NOMO-1 treated with DMSO at 0.1 percent for 48 hours (cell line): ENCODE measurements at regions not wholly inside any gene's neighbourhood (a gene's known extent, or its start where the extent isn't known, plus 50 kb on each side); places are given as distances from the start of the nearest gene placed in this dataset.

Source experiments
- DNase-seq: peaks from one replicate; lab custom pipeline; 2025; ENCODE audit not compliant: unreplicated experiment; lab: John Stamatoyannopoulos, UW

GRCh38 chr11:92651159-92651558 is 318.3 kb upstream of the MTNR1B start:
- no peak for DNase-seq

GRCh38 chr11:92653454-92653853 is 316.0 kb upstream of the MTNR1B start:
- DNase-seq, result no peak

- DNase-seq, result no peak
Measured at GRCh38 chr11:92656783-92657182, 312.7 kb upstream of the MTNR1B start.

GRCh38 chr11:92657226-92657625 is 312.2 kb upstream of the MTNR1B start:
- no peak for DNase-seq

- no peak for DNase-seq
Measured at GRCh38 chr11:92658733-92659132, 310.7 kb upstream of the MTNR1B start.

- DNase-seq, result no peak
Measured at GRCh38 chr11:92659793-92660192, 309.7 kb upstream of the MTNR1B start.

- DNase-seq, result no peak
Measured at GRCh38 chr11:92662601-92663360, 306.7 kb upstream of the MTNR1B start.

- no peak for DNase-seq
Measured at GRCh38 chr11:92663539-92663938, 305.9 kb upstream of the MTNR1B start.

- no peak for DNase-seq
Measured at GRCh38 chr11:92667486-92668152, 301.8 kb upstream of the MTNR1B start.

- DNase-seq, result no peak
Measured at GRCh38 chr11:92670308-92670890, 299.1 kb upstream of the MTNR1B start.

GRCh38 chr11:92671081-92671480 is 298.4 kb upstream of the MTNR1B start:
- no peak for DNase-seq

GRCh38 chr11:92675303-92675702 is 294.1 kb upstream of the MTNR1B start:
- no peak for DNase-seq

- DNase-seq, result no peak
Measured at GRCh38 chr11:92675810-92676209, 293.6 kb upstream of the MTNR1B start.

GRCh38 chr11:92678008-92678611 is 291.3 kb upstream of the MTNR1B start:
- no peak for DNase-seq

GRCh38 chr11:92681586-92681985 is 287.9 kb upstream of the MTNR1B start:
- DNase-seq, result no peak

GRCh38 chr11:92682136-92682535 is 287.3 kb upstream of the MTNR1B start:
- no peak for DNase-seq

- no peak for DNase-seq
Measured at GRCh38 chr11:92682952-92683351, 286.5 kb upstream of the MTNR1B start.

- DNase-seq, result no peak
Measured at GRCh38 chr11:92685049-92685448, 284.4 kb upstream of the MTNR1B start.

GRCh38 chr11:92687724-92688123 is 281.7 kb upstream of the MTNR1B start:
- DNase-seq, result no peak

GRCh38 chr11:92688416-92688815 is 281.0 kb upstream of the MTNR1B start:
- no peak for DNase-seq

- no peak for DNase-seq
Measured at GRCh38 chr11:92692826-92693546, 276.5 kb upstream of the MTNR1B start.
